Astrocyte of the cerebellum (primary cell): ENCODE measurements at regions not wholly inside any gene's neighbourhood (a gene's known extent, or its start where the extent isn't known, plus 50 kb on each side); places are given as distances from the start of the nearest gene placed in this dataset.

Experiments
- DNase-seq: peaks from one replicate; pipeline ENCODE4 v3.0.0-alpha.2; 2011; ENCODE audit warnings: low read depth
- H3K4me3 ChIP-seq: 2 replicates; pipeline ENCODE4 v1.5.1; 2011; ENCODE audit warnings: mild to moderate bottlenecking, low read depth, low read length, moderate library complexity
- CTCF ChIP-seq: IDR thresholded peaks from 2 replicates; pipeline ENCODE4 v1.5.1; 2012; ENCODE audit warnings: low read length, low read depth, moderate library complexity, mild to moderate bottlenecking; ENCODE audit errors: missing control alignments
- in situ Hi-C: cut with HindIII; loops from 2 replicates; pipeline ENCODE4 v1.10.0; 2017; ENCODE audit warnings: low sequenced_read_pairs

- H3K4me3 ChIP-seq: no peak overlapping the region
- in situ Hi-C loops: no loop called here
- no peak for TF ChIP-seq CTCF
- no peak for DNase-seq
Measured at GRCh38 chr3:182445576-182445975, 347.7 kb upstream of the ATP11B start.

- no peak overlapping the region for H3K4me3 ChIP-seq
- DNase-seq: no peak
- no peak for TF ChIP-seq CTCF
- in situ Hi-C loops: loop anchor here (5.0 kb wide), 1 partner anchor 84 kb away; no protein-coding TSS in a partner anchor
Measured at GRCh38 chr3:182450942-182451787, 342.1 kb upstream of the ATP11B start.

- no peak for TF ChIP-seq CTCF
- no peak overlapping the region for H3K4me3 ChIP-seq
- DNase-seq: no peak
- in situ Hi-C loops: loop anchor here (5.0 kb wide), 1 partner anchor 85 kb away; no protein-coding TSS in a partner anchor
Measured at GRCh38 chr3:182451871-182452270, 341.4 kb upstream of the ATP11B start.

GRCh38 chr3:182455011-182455410 is 338.3 kb upstream of the ATP11B start:
- no peak for TF ChIP-seq CTCF
- no peak for DNase-seq
- no peak overlapping the region for H3K4me3 ChIP-seq
- in situ Hi-C loops: no loop called here

- in situ Hi-C loops: no loop called here
- DNase-seq: no peak
- TF ChIP-seq CTCF: no peak
- H3K4me3 ChIP-seq: no peak overlapping the region
Measured at GRCh38 chr3:182460303-182460702, 333.0 kb upstream of the ATP11B start.

GRCh38 chr3:182462152-182462551 is 331.2 kb upstream of the ATP11B start:
- in situ Hi-C loops: no loop called here
- no peak overlapping the region for H3K4me3 ChIP-seq
- no peak for DNase-seq
- no peak for TF ChIP-seq CTCF
